Stimulated activated CD8-positive, alpha-beta memory T cell treated with anti-CD3 and anti-CD28 coated beads, Interleukin-15, amount 100 ng/mL, for 24 hours (primary cell): ENCODE measurements at regions not wholly inside any gene's neighbourhood (a gene's known extent, or its start where the extent isn't known, plus 50 kb on each side); places are given as distances from the start of the nearest gene placed in this dataset.
"Not testable (repeated sequence)": the region's sequence is repeated elsewhere in the genome, so short reads cannot be mapped to it uniquely, and the experiment has no call there.

Experiments used
- DNase-seq: peaks from one replicate; pipeline ENCODE4 v3.0.0-alpha.2; 2020; ENCODE audit warnings: low read depth

GRCh38 chr4:26175006-26175786, 145.6 kb upstream of the RBPJ start:
- DNase-seq: no peak

DNA sequence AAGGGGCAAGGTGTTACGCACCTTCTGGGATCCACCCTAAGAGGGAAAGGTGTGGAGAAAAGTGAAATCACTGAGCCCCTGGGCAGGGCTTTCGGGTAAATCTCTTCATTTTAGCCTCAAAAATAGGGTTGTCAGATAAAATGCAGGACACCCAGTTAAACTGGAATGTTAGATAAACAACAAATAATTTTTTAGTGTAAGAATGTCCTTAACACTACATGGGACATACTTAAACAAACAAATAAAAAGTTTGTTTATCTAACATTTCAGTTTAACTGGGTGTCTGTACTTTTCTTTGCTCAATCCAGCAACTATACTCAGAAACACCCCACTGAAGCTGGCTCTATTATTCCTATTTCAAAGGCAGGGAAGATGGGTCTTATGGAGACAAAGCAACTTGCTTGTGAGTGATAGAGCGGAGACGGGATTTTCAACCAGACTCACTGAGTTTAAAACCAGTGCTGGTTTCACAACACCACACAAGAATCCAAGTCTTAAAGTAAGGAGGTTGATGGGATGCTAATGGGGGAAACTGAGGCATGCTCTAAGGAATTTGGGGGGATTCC, 144.8 kb upstream of the RBPJ start:
- DNase-seq: no peak

DNA sequence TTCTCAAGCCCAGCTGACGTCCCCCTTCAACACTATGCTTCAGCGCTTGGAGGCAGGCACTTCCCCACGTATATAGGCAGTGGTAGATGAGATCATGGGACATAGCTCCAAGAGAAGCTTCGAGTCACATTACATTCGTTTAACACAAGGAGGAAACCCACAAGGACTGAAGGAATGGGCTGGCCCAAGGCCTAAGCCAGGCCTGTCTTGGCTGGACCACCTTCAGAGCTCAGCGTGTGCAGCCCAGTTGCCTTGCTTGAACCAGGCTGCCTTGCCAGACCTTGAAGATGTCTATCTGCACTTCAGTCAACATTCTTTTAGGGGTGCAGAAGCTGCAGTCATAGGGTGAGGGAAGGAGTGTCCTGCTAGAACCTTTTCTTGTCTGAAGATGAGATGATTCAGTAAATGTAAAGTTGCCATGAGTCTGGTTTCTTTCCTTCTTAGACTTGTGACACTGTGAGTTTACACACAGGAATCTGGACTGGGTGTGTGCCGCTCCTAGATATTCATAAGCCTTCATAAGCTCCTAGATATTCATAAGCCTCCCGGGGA, 144.1 kb upstream of the RBPJ start:
- DNase-seq: no peak

GRCh38 chr4:26178854-26179253, 142.0 kb upstream of the RBPJ start:
- no peak for DNase-seq

- DNase-seq: no peak
Measured at GRCh38 chr4:26179316-26179760, 141.5 kb upstream of the RBPJ start.

DNA sequence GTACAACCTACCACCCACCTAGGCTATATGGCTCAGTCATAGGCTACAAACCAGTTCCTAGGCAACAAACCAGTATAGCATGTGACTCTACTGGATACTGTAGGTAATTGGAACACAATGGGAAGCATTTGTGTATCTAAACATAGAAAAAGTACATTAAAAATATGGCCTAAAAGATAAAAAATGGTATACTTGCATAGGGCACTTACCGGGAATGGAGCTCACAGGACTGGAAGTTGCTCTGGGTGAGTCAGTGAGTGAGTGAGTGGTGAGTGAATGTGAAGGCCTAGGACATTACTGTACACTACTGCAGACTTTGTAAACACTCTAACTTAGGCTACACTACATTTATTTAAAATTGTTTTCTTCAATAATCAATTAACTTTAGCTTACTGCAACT, 139.2 kb upstream of the RBPJ start:
- DNase-seq: no peak

GRCh38 chr4:26183017-26183416, 137.8 kb upstream of the RBPJ start:
- DNase-seq: no peak

DNA sequence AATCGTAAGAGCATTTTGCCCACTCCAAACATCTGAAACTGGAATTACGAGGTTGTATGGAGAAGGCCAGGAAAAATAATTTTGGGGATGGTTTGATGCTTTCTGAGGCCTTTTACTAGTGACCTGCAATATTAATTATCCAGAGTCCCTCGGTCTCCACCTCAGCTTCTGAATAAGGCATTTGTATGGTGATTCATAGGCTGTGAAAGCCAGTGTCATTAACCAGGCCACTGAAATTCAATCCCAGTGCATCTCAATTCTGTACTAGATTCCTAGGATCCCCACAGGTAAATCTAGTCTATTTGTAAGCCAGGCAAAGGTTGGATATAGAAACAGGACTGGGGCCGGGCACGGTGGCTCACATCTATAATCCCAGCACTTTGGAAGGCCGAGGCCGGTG, 135.4 kb upstream of the RBPJ start:
- DNase-seq: no peak

- DNase-seq: no peak
Measured at GRCh38 chr4:26191353-26191752, 129.5 kb upstream of the RBPJ start.

GRCh38 chr4:26192899-26193869, 127.6 kb upstream of the RBPJ start:
- DNase-seq: no peak

DNA sequence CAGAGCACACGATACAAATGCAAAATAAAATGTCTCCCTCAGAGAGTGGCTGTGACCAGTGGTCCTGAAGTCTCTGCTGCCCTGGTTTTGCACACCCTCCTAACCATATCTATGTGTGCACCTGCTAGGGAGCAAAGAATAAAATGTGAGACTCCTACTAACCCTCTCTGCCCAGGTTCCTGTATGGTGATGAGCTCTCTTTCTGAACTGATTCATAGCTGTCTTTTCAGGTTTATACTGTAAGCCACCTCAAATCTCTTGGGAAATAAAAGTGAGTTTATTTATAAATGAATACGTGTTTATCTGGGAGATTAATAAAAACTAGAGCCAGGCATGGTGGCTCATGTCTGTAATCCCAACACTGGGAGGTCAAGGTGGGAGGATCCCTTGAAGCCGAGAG, 126.0 kb upstream of the RBPJ start:
- DNase-seq: no peak

GRCh38 chr4:26196567-26196966, 124.2 kb upstream of the RBPJ start:
- DNase-seq: no peak

DNA sequence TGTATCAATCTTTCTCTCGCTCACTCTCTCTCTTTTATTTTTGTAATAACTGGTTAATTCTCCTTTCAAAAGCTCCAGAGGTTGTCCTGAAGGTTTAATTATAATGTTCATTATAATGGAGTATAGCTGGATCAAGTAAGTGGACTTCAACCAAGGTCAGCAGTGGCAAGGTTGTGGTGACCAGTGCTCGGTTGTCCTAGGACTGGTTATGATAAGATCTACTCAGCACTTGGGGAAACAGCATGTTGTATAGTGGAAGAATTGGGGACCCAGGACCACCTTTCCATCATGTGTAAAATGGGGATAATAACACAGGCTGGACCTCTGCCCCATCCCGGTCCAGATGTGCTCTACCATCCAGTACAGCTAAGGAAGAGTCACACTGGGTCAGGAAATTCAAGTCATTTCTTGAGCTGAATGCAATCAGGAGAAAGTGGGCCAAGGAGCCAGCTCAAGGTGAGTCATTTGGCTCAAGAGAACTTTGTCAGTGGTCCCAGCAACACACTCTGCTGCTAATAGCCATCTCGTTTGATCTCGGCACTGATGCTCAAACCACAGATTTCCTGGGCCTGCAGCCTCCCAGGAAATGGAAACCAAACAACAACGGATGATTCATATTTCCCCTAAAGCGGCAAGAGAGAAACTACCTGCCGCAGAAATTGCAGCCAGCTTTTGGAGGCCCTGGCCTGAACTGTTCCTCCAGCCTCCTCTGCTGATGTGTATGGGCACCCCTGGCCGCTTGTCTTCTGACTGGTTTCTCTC, 123.6 kb upstream of the RBPJ start:
- peak; percentile 13 for DNase-seq

DNA sequence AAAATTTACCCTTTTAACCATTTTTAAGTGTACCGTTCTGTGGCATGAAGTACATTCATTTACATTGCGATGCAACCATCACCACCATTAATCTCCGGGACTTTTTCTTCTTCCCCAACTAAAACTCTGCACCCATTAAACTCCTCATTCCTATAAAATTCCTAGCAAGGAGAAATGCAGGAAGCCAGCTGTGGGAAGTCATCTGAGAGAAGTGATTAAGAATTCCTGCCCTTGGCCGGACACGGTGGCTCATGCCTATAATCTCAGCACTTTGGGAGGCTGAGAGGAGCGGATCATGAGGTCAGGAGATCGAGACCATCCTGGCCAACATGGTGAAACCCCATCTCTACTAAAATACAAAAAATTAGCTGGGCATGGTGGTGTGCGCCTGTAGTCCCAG, 121.9 kb upstream of the RBPJ start:
- DNase-seq: not testable (repeated sequence)

DNA sequence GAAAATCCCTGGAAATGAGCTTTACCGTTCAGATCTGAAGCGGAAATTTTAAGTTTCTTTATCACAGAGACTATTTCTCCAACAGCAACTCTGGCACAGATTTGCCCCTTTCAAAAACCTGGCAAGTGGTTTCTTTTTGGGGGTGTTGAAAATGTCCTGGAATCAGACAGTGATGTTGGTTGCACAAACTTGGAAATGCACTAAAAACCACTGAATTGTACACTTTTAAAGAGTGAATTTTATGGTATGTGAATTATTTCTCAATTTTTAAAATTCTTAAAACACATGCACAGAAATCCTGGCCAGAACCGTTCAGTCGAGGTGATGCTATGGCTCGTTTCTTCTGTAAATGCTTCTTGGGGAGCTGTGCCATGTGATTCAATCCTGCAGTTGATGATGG, 121.2 kb upstream of the RBPJ start:
- DNase-seq: no peak

GRCh38 chr4:26201120-26201519, 119.7 kb upstream of the RBPJ start:
- no peak for DNase-seq

GRCh38 chr4:26204249-26204825, 116.5 kb upstream of the RBPJ start:
- no peak for DNase-seq

- DNase-seq: no peak
Measured at GRCh38 chr4:26204911-26205370, 115.9 kb upstream of the RBPJ start.

- DNase-seq: no peak
Measured at GRCh38 chr4:26206339-26206738, 114.5 kb upstream of the RBPJ start.

GRCh38 chr4:26206999-26207398, 113.8 kb upstream of the RBPJ start:
- DNase-seq: no peak

DNA sequence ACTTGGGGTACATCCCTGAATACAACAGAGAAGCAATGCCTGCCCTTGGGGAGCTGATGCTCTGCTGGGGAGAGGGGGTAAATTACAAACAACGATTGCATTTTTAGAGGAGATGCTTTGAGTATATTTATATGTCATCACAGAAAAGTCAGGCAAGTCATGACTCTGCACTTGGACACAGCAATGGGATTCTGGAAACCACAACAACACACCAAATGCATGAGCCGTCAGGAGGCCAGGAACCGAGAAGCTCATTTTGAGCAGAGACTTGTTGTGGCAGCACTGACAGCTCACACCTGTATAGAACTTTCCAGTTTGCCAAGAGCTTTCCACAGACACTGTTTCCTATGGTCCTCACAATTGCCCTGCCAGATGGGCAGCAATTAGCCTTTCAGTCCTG, 113.2 kb upstream of the RBPJ start:
- DNase-seq: no peak
